ENCODE measurements at regions not wholly inside any gene's neighbourhood (a gene's known extent, or its start where the extent isn't known, plus 50 kb on each side); places are given as distances from the start of the nearest gene placed in this dataset.

DNA sequence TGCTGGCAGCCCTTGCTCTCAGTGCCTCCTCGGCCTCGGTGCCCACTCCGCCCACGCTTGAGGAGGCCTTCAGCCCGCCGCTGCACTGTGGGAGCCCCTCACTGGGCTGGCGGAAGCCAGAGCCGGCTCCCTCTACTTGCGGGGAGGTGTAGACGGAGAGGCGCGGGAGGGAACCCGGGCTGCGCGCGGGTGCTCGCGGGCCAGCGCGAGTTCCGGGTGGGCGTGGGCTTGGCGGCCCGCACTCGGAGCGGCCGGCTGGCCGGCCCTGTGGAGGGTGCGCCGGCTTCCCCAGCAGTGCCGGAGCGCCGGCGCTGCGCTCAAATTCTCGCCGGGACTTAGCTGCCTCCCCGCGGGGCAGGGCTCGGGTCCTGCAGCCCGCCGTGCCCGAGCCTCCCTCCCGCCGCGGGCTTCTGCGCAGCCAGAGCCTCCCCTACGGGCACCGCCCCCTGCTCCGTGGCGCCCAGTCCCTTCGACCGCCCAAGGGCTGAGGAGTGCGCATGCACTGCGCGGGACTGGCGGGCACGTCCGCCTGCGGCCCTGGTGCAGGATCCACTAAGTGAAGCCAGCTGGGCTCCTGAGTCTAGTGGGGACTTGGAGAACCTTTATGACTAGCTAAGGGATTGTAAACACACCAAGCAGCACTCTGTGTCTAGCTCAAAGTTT is 231.5 kb downstream of the EFHB start:
- no peaks in the 10 kb centered on the region for H3K9me2 ChIP-seq (ENCODE audit: insufficient read depth, low read length)
- H3K36me3 ChIP-seq (ENCODE audit: insufficient read depth, low read length): no peaks in the 10 kb centered on the region
- H2AFZ ChIP-seq (ENCODE audit: low read depth, low read length): no peak overlapping the region
- H4K20me1 ChIP-seq (ENCODE audit: insufficient read depth): no peaks in the 10 kb centered on the region
- H3K9ac ChIP-seq (ENCODE audit: low read length): no peak overlapping the region
- no peaks in the 10 kb centered on the region for H3K79me2 ChIP-seq (replicated peaks; ENCODE audit: insufficient read depth, low read length)
- H3K4me3 ChIP-seq (ENCODE audit: low read length): no peak overlapping the region
- TF ChIP-seq, protein P1, sequence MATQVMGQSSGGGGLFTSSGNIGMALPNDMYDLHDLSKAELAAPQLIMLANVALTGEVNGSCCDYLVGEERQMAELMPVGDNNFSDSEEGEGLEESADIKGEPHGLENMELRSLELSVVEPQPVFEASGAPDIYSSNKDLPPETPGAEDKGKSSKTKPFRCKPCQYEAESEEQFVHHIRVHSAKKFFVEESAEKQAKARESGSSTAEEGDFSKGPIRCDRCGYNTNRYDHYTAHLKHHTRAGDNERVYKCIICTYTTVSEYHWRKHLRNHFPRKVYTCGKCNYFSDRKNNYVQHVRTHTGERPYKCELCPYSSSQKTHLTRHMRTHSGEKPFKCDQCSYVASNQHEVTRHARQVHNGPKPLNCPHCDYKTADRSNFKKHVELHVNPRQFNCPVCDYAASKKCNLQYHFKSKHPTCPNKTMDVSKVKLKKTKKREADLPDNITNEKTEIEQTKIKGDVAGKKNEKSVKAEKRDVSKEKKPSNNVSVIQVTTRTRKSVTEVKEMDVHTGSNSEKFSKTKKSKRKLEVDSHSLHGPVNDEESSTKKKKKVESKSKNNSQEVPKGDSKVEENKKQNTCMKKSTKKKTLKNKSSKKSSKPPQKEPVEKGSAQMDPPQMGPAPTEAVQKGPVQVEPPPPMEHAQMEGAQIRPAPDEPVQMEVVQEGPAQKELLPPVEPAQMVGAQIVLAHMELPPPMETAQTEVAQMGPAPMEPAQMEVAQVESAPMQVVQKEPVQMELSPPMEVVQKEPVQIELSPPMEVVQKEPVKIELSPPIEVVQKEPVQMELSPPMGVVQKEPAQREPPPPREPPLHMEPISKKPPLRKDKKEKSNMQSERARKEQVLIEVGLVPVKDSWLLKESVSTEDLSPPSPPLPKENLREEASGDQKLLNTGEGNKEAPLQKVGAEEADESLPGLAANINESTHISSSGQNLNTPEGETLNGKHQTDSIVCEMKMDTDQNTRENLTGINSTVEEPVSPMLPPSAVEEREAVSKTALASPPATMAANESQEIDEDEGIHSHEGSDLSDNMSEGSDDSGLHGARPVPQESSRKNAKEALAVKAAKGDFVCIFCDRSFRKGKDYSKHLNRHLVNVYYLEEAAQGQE (IDR thresholded peaks at IDR 0.05; ENCODE audit: borderline replicate concordance): no peak
- TF ChIP-seq, protein P2, sequence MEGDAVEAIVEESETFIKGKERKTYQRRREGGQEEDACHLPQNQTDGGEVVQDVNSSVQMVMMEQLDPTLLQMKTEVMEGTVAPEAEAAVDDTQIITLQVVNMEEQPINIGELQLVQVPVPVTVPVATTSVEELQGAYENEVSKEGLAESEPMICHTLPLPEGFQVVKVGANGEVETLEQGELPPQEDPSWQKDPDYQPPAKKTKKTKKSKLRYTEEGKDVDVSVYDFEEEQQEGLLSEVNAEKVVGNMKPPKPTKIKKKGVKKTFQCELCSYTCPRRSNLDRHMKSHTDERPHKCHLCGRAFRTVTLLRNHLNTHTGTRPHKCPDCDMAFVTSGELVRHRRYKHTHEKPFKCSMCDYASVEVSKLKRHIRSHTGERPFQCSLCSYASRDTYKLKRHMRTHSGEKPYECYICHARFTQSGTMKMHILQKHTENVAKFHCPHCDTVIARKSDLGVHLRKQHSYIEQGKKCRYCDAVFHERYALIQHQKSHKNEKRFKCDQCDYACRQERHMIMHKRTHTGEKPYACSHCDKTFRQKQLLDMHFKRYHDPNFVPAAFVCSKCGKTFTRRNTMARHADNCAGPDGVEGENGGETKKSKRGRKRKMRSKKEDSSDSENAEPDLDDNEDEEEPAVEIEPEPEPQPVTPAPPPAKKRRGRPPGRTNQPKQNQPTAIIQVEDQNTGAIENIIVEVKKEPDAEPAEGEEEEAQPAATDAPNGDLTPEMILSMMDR (IDR thresholded peaks at IDR 0.05; ENCODE audit: poor library complexity, severe bottlenecking): no peak
- TF ChIP-seq POLR2AphosphoS5 (IDR thresholded peaks at IDR 0.05): no peak
- TF ChIP-seq RAD21 (conservative IDR thresholded peaks at IDR 0.05): no peak
- no peak for TF ChIP-seq EZH2 (IDR thresholded peaks at IDR 0.05; ENCODE audit: borderline replicate concordance, insufficient read depth, low read length, poor library complexity, severe bottlenecking)
- TF ChIP-seq MXI1 (conservative IDR thresholded peaks at IDR 0.05; ENCODE audit: poor library complexity, severe bottlenecking): no peak
- no peak for TF ChIP-seq EP300 (conservative IDR thresholded peaks at IDR 0.05; ENCODE audit: poor library complexity, severe bottlenecking)
- TF ChIP-seq SMC3 (conservative IDR thresholded peaks at IDR 0.05; ENCODE audit: poor library complexity): no peak
- no peak for TF ChIP-seq TAF1 (IDR thresholded peaks at IDR 0.05; ENCODE audit: low read depth)
- H3K27me3 ChIP-seq (ENCODE audit: insufficient read depth, low read depth, low read length): no peaks in the 10 kb centered on the region
- H3K27ac ChIP-seq (ENCODE audit: low read length): no peak overlapping the region
- H3K9me3 ChIP-seq (ENCODE audit: low read length): no peaks in the 10 kb centered on the region
- H3K4me2 ChIP-seq (ENCODE audit: low read length): no peak overlapping the region
- no peaks in the 10 kb centered on the region for H3F3A ChIP-seq (ENCODE audit: insufficient read depth, low read length, poor library complexity, severe bottlenecking)

DNA sequence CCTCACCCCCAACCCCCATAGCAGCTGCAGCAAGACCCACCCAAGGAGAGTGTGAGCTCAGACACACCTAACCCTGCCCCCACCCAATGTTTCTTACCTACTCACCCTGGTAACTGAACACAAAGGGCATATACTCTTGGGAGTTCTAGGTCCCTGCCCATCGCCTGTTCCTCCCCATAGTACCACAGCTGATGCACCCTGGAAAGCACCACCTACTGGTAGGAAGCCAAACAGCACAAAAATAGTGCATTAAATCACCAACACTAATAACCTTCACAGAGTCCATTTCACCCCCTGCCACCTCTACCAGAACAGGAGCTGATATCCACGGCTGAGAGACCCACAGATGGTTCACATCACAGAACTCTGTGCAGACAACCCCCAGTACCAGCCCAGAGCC is 245.2 kb downstream of the EFHB start:
- H3K27me3 ChIP-seq (ENCODE audit: insufficient read depth, low read depth, low read length): no peaks in the 10 kb centered on the region
- H3K9me2 ChIP-seq (ENCODE audit: insufficient read depth, low read length): no peaks in the 10 kb centered on the region
- H3K9me3 ChIP-seq (ENCODE audit: low read length): no peaks in the 10 kb centered on the region
- H3K4me2 ChIP-seq (ENCODE audit: low read length): no peak overlapping the region
- no peak for TF ChIP-seq MXI1 (conservative IDR thresholded peaks at IDR 0.05; ENCODE audit: poor library complexity, severe bottlenecking)
- no peak for TF ChIP-seq EZH2 (IDR thresholded peaks at IDR 0.05; ENCODE audit: borderline replicate concordance, insufficient read depth, low read length, poor library complexity, severe bottlenecking)
- no peak for TF ChIP-seq RAD21 (conservative IDR thresholded peaks at IDR 0.05)
- TF ChIP-seq, protein P2 (IDR thresholded peaks at IDR 0.05; ENCODE audit: poor library complexity, severe bottlenecking): no peak
- no peak for TF ChIP-seq EP300 (conservative IDR thresholded peaks at IDR 0.05; ENCODE audit: poor library complexity, severe bottlenecking)
- TF ChIP-seq, protein P1 (IDR thresholded peaks at IDR 0.05; ENCODE audit: borderline replicate concordance): no peak
- TF ChIP-seq SMC3 (conservative IDR thresholded peaks at IDR 0.05; ENCODE audit: poor library complexity): no peak
- TF ChIP-seq TAF1 (IDR thresholded peaks at IDR 0.05; ENCODE audit: low read depth): no peak
- no peak for TF ChIP-seq POLR2AphosphoS5 (IDR thresholded peaks at IDR 0.05)
- H3K79me2 ChIP-seq (replicated peaks; ENCODE audit: insufficient read depth, low read length): no peaks in the 10 kb centered on the region
- no peaks in the 10 kb centered on the region for H3K36me3 ChIP-seq (ENCODE audit: insufficient read depth, low read length)
- no peaks in the 10 kb centered on the region for H3F3A ChIP-seq (ENCODE audit: insufficient read depth, low read length, poor library complexity, severe bottlenecking)
- H3K9ac ChIP-seq (ENCODE audit: low read length): no peak overlapping the region
- H4K20me1 ChIP-seq (ENCODE audit: insufficient read depth): no peaks in the 10 kb centered on the region
- no peak overlapping the region for H3K4me3 ChIP-seq (ENCODE audit: low read length)
- no peak overlapping the region for H2AFZ ChIP-seq (ENCODE audit: low read depth, low read length)
- H3K27ac ChIP-seq (ENCODE audit: low read length): no peak overlapping the region
